WERI-Rb-1 (cell line): ENCODE measurements at regions not wholly inside any gene's neighbourhood (a gene's known extent, or its start where the extent isn't known, plus 50 kb on each side); places are given as distances from the start of the nearest gene placed in this dataset.

Experiments used
- DNase-seq: peaks from one replicate; pipeline ENCODE4 v3.0.0-alpha.2; 2020
- H3K27ac ChIP-seq: fragments of 250-450 bp; sonication (Bioruptor Pico); 2 replicates; pipeline ENCODE4 v1.5.1; 2020; ENCODE audit warnings: mild to moderate bottlenecking, moderate library complexity
- H3K27me3 ChIP-seq: fragments of 250-450 bp; sonication (Bioruptor Pico); 2 replicates; pipeline ENCODE4 v1.5.1; 2021; ENCODE audit warnings: mild to moderate bottlenecking, low read depth, moderate library complexity; ENCODE audit not compliant: insufficient read depth, severe bottlenecking
- H3K36me3 ChIP-seq: fragments of 250-450 bp; sonication (Bioruptor Pico); 2 replicates; pipeline ENCODE4 v1.5.1; 2020; ENCODE audit warnings: mild to moderate bottlenecking, moderate library complexity
- H3K4me3 ChIP-seq: 2 replicates; pipeline ENCODE4 v1.5.1; 2011; ENCODE audit warnings: low read depth, mild to moderate bottlenecking, control low read depth, low read length
- H3K9me3 ChIP-seq: fragments of 250-450 bp; sonication (Bioruptor Pico); 2 replicates; pipeline ENCODE4 v1.5.1; 2021; ENCODE audit warnings: mild to moderate bottlenecking, moderate library complexity; ENCODE audit not compliant: severe bottlenecking
- TF ChIP-seq, protein P1 (sequence below): IDR thresholded peaks from 2 replicates; pipeline ENCODE4 v1.5.1; 2011; ENCODE audit warnings: low read depth, mild to moderate bottlenecking, control low read depth, inconsistent platforms, low read length

- H3K9me3 ChIP-seq = no peaks in the 10 kb centered on the region
- no peak for DNase-seq
- no peaks in the 10 kb centered on the region for H3K36me3 ChIP-seq
- no peaks in the 10 kb centered on the region for H3K27me3 ChIP-seq
- H3K4me3 ChIP-seq = no peak overlapping the region
- H3K27ac ChIP-seq = no peak overlapping the region
- TF ChIP-seq, protein P1, sequence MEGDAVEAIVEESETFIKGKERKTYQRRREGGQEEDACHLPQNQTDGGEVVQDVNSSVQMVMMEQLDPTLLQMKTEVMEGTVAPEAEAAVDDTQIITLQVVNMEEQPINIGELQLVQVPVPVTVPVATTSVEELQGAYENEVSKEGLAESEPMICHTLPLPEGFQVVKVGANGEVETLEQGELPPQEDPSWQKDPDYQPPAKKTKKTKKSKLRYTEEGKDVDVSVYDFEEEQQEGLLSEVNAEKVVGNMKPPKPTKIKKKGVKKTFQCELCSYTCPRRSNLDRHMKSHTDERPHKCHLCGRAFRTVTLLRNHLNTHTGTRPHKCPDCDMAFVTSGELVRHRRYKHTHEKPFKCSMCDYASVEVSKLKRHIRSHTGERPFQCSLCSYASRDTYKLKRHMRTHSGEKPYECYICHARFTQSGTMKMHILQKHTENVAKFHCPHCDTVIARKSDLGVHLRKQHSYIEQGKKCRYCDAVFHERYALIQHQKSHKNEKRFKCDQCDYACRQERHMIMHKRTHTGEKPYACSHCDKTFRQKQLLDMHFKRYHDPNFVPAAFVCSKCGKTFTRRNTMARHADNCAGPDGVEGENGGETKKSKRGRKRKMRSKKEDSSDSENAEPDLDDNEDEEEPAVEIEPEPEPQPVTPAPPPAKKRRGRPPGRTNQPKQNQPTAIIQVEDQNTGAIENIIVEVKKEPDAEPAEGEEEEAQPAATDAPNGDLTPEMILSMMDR = no peak
These were observed 1554.4 kb upstream of the LRRTM1 start for GRCh38 chr2:81858998-81859397.

GRCh38 chr2:81853341-81853740 lies 1548.8 kb upstream of the LRRTM1 start:
- Histone ChIP-seq H3K36me3 (no peaks in the 10 kb centered on the region), H3K27ac (no peak overlapping the region), H3K9me3 (no peaks in the 10 kb centered on the region), H3K27me3 (no peaks in the 10 kb centered on the region), H3K4me3 (no peak overlapping the region)
- DNase-seq = no peak
- TF ChIP-seq, protein P1 = no peak

- Histone ChIP-seq H3K27me3 (no peaks in the 10 kb centered on the region), H3K27ac (no peak overlapping the region), H3K9me3 (no peaks in the 10 kb centered on the region), H3K36me3 (no peaks in the 10 kb centered on the region), H3K4me3 (no peak overlapping the region)
- no peak for DNase-seq
- TF ChIP-seq, protein P1 = no peak
These were observed 1548.1 kb upstream of the LRRTM1 start for GRCh38 chr2:81852651-81853050.

- no peak overlapping the region for H3K27ac ChIP-seq
- no peak overlapping the region for H3K4me3 ChIP-seq
- no peaks in the 10 kb centered on the region for H3K9me3 ChIP-seq
- no peaks in the 10 kb centered on the region for H3K36me3 ChIP-seq
- DNase-seq = no peak
- no peaks in the 10 kb centered on the region for H3K27me3 ChIP-seq
- TF ChIP-seq, protein P1 = no peak
These were observed 1535.2 kb upstream of the LRRTM1 start for GRCh38 chr2:81839780-81840179.

GRCh38 chr2:81835321-81836000 lies 1530.9 kb upstream of the LRRTM1 start:
- no peak for DNase-seq
- TF ChIP-seq, protein P1 = no peak
- no peak overlapping the region for H3K27ac ChIP-seq
- H3K4me3 ChIP-seq = no peak overlapping the region
- no peaks in the 10 kb centered on the region for H3K27me3 ChIP-seq
- no peaks in the 10 kb centered on the region for H3K9me3 ChIP-seq
- no peaks in the 10 kb centered on the region for H3K36me3 ChIP-seq

- no peak overlapping the region for H3K27ac ChIP-seq
- H3K9me3 ChIP-seq = no peaks in the 10 kb centered on the region
- H3K36me3 ChIP-seq = no peaks in the 10 kb centered on the region
- H3K4me3 ChIP-seq = no peak overlapping the region
- TF ChIP-seq, protein P1 = no peak
- DNase-seq = no peak
- no peaks in the 10 kb centered on the region for H3K27me3 ChIP-seq
These were observed 1482.3 kb upstream of the LRRTM1 start for GRCh38 chr2:81786811-81787210.
